ENCODE measurements at regions not wholly inside any gene's neighbourhood (a gene's known extent, or its start where the extent isn't known, plus 50 kb on each side); places are given as distances from the start of the nearest gene placed in this dataset.

GRCh38 chrX:133468051-133468450, 52.8 kb upstream of the GPC4 start:
- H2AK5ac ChIP-seq (ENCODE audit: low read depth, low read length): no peak overlapping the region
- no peak overlapping the region for H2BK20ac ChIP-seq (ENCODE audit: low read depth, low read length)
- H2BK120ac ChIP-seq (ENCODE audit: low read depth, low read length): no peak overlapping the region
- no peaks in the 10 kb centered on the region for H3K4me1 ChIP-seq (ENCODE audit: control insufficient read depth, insufficient read depth, low read length)
- no peak overlapping the region for H3K56ac ChIP-seq (ENCODE audit: extremely low read depth, insufficient read depth, low read length)
- no peaks in the 10 kb centered on the region for H4K20me1 ChIP-seq (ENCODE audit: insufficient read depth, low read length)
- no peak overlapping the region for H3K14ac ChIP-seq (replicated peaks; ENCODE audit: low read depth, low read length)
- DNase-seq (no peak), ATAC-seq (ENCODE audit: low read depth) (no peak)
- H2BK5ac ChIP-seq (ENCODE audit: low read depth, low read length, poor library complexity, severe bottlenecking): no peak overlapping the region
- H4K91ac ChIP-seq (ENCODE audit: insufficient read depth, low read depth, low read length): no peak overlapping the region
- ChIA-PET CTCF (no interaction called here), POLR2A (ENCODE audit: unreplicated experiment) (no interaction called here)
- TF ChIP-seq CTCF (conservative IDR thresholded peaks at IDR 0.05; ENCODE audit: low read depth, low read length): no peak
- no peak for TF ChIP-seq RCOR1 (IDR thresholded peaks at IDR 0.05; ENCODE audit: insufficient replicate concordance, low read length)
- no peak for TF ChIP-seq RAD21 (IDR thresholded peaks at IDR 0.05; ENCODE audit: low read length)
- TF ChIP-seq, protein P1, sequence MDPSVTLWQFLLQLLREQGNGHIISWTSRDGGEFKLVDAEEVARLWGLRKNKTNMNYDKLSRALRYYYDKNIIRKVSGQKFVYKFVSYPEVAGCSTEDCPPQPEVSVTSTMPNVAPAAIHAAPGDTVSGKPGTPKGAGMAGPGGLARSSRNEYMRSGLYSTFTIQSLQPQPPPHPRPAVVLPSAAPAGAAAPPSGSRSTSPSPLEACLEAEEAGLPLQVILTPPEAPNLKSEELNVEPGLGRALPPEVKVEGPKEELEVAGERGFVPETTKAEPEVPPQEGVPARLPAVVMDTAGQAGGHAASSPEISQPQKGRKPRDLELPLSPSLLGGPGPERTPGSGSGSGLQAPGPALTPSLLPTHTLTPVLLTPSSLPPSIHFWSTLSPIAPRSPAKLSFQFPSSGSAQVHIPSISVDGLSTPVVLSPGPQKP (IDR thresholded peaks at IDR 0.05; ENCODE audit: borderline replicate concordance, low read depth, low read length): no peak
- TF ChIP-seq CEBPB (IDR thresholded peaks at IDR 0.05; ENCODE audit: low read depth, low read length): no peak
- no peak for TF ChIP-seq RFX5 (IDR thresholded peaks at IDR 0.05; ENCODE audit: low read depth, low read length)
- BruUV-seq (replicated peaks): no TSS peak
- H3K27ac ChIP-seq (ENCODE audit: insufficient read depth, low read length): no peak overlapping the region
- no peak overlapping the region for H4K8ac ChIP-seq (ENCODE audit: low read depth in 2 of 2, low read length in 2 of 2)
- WGBS, 2 experiments (ENCODE audit: extremely low coverage in 2 of 2, insufficient read length in 1 of 2): no CpG with 5 or more reads among the region's 3 CpGs
- no peaks in the 10 kb centered on the region for H3K9me3 ChIP-seq (ENCODE audit: control insufficient read depth, insufficient read depth, low read length)
- no peaks in the 10 kb centered on the region for H3K9me1 ChIP-seq (ENCODE audit: insufficient read depth, low read length)
- H3K36me3 ChIP-seq (ENCODE audit: control insufficient read depth, insufficient read depth, low read length): no peaks in the 10 kb centered on the region
- H3K4ac ChIP-seq (ENCODE audit: low read depth, low read length): no peak overlapping the region
- H3K27me3 ChIP-seq (ENCODE audit: control insufficient read depth, insufficient read depth, low read length): no peaks in the 10 kb centered on the region
- no peak overlapping the region for H3K4me3 ChIP-seq (ENCODE audit: insufficient read depth, low read depth, low read length)
- dilution Hi-C loops (cut with HindIII; ENCODE audit: low sequenced_read_pairs, unreplicated experiment): no loop called here
- H3K23ac ChIP-seq (ENCODE audit: low read depth, low read length): no peak overlapping the region
- no peak overlapping the region for H4K5ac ChIP-seq (ENCODE audit: low read depth, low read length)
- no peak overlapping the region for H2BK15ac ChIP-seq (ENCODE audit: low read depth, low read length)
- H3K79me1 ChIP-seq (ENCODE audit: low read depth in 1 of 2, low read length in 2 of 2): no peaks in the 10 kb centered on the region
- H3K9ac ChIP-seq (ENCODE audit: low read depth, low read length): no peak overlapping the region
- no peak overlapping the region for H2AFZ ChIP-seq (replicated peaks; ENCODE audit: low read length, poor library complexity)
- in situ Hi-C loops (cut with MboI; ENCODE audit: low sequenced_read_pairs): no loop called here
- no peak overlapping the region for H2AK9ac ChIP-seq (replicated peaks; ENCODE audit: low read depth, low read length, poor library complexity)
- H3K4me2 ChIP-seq (ENCODE audit: low read depth, low read length): no peak overlapping the region
- intact Hi-C loops (cut with micrococcal nuclease): no loop called here
- no peak overlapping the region for H3K18ac ChIP-seq (ENCODE audit: low read depth, low read length)

Measured in IMR-90 (cell line).